HCT116 (cell line): ENCODE measurements at regions not wholly inside any gene's neighbourhood (a gene's known extent, or its start where the extent isn't known, plus 50 kb on each side); places are given as distances from the start of the nearest gene placed in this dataset.
"Not testable (repeated sequence)": the region's sequence is repeated elsewhere in the genome, so short reads cannot be mapped to it uniquely, and the experiment has no call there.

Experiments used
- ATAC-seq: fragments of 200-7000 bp; cut with Tn5 transposase; 2 replicates; pipeline ENCODE4 v1.9.1; 2020; ENCODE audit warnings: mild to moderate bottlenecking, moderate library complexity
- BruUV-seq: library from RNA; stranded (reverse); fragments of 400-500 nt; replicated peaks from 2 replicates; lab custom pipeline; 2021; lab: Mats Ljungman, UMichigan
- CTCF ChIA-PET: fragments of 300-600 bp; sonication (Branson Sonifier 250); formaldehyde crosslinking; loops from one replicate; lab custom pipeline; 2021; ENCODE audit warnings: antibody characterized with exemption; lab: Charles Lee
- POLR2A ChIA-PET: fragments of 300-600, 350-600 bp; sonication (Branson Sonifier 250); formaldehyde crosslinking; loops from one replicate; lab custom pipeline; 2021; ENCODE audit warnings: antibody characterized with exemption; lab: Charles Lee
- RAD21 ChIA-PET, 2 experiments: fragments of 300-600 bp; sonication (Branson Sonifier 250); formaldehyde crosslinking; loops; one replicate each; lab custom pipeline; 2023; ENCODE audit warnings: low total read pairs in 2 of 2; ENCODE audit not compliant: uncharacterized antibody in 2 of 2, unreplicated experiment in 2 of 2, low non-redundant PET in 1 of 2; lab: Charles Lee
- DNase-seq: peaks from one replicate; pipeline ENCODE4 v3.0.0-alpha.2; 2010; ENCODE audit warnings: low read depth, low spot score
- H2AFZ ChIP-seq: fragments of 200-600 bp; shearing (Covaris generic), sonication (generic); 2 replicates; pipeline ENCODE4 v1.6.1; 2017; ENCODE audit warnings: low read depth, mixed run types, mixed read lengths, antibody characterized with exemption, low read length; ENCODE audit not compliant: poor library complexity, severe bottlenecking
- H3K27ac ChIP-seq: 2 replicates; pipeline ENCODE4 v1.5.1; 2012; ENCODE audit warnings: low read depth, low read length
- H3K27me3 ChIP-seq: fragments of 200-600 bp; sonication (generic); 2 replicates; pipeline ENCODE4 v1.6.1; 2016; ENCODE audit warnings: mixed run types, low read length, mixed read lengths; ENCODE audit not compliant: insufficient read depth
- H3K36me3 ChIP-seq, 2 experiments: fragments of 200-500 bp in 1 of 2; fragments of 200-600 bp in 1 of 2; sonication (Bioruptor generic) in 1 of 2; sonication (generic) in 1 of 2; 2 replicates each; pipeline versions ENCODE4 v1.5.1 to v1.6.1; 2014 to 2016; ENCODE audit warnings: low read length in 2 of 2, inconsistent platforms in 1 of 2, mixed read lengths in 1 of 2, mixed run types in 1 of 2; ENCODE audit not compliant: insufficient read depth in 2 of 2, control insufficient read depth in 1 of 2
- H3K4me1 ChIP-seq, 2 experiments: fragments of 200-600 bp in 1 of 2; sonication (generic) in 1 of 2; 2 replicates each; pipeline versions ENCODE4 v1.5.1 to v1.6.1; 2012 to 2017; ENCODE audit warnings: low read length in 2 of 2, inconsistent platforms in 1 of 2, mild to moderate bottlenecking in 1 of 2, mixed read lengths in 1 of 2, mixed run types in 1 of 2, moderate library complexity in 1 of 2; ENCODE audit not compliant: insufficient read depth in 2 of 2, control insufficient read depth in 1 of 2
- H3K4me2 ChIP-seq: fragments of 200-600 bp; sonication (generic); 2 replicates; pipeline ENCODE4 v1.6.1; 2017; ENCODE audit warnings: mixed run types, low read length, mixed read lengths
- H3K4me3 ChIP-seq, 2 experiments: fragments of 200-600 bp in 1 of 2; sonication (generic) in 1 of 2; replicated peaks in 1 of 2; 2 replicates each; pipeline ENCODE4 v1.5.1; 2011 to 2016; ENCODE audit warnings: low read length in 2 of 2, control low read depth in 1 of 2, low read depth in 1 of 2, mild to moderate bottlenecking in 1 of 2, mixed read lengths in 1 of 2, mixed run types in 1 of 2
- H3K79me2 ChIP-seq: fragments of 200-600 bp; sonication (generic); 2 replicates; pipeline ENCODE4 v1.6.1; 2017; ENCODE audit warnings: mild to moderate bottlenecking, mixed run types, low read length, moderate library complexity, mixed read lengths; ENCODE audit not compliant: insufficient read depth
- H3K9ac ChIP-seq: fragments of 200-600 bp; sonication (generic); 2 replicates; pipeline ENCODE4 v1.6.1; 2016; ENCODE audit warnings: low read length, mixed read lengths
- H3K9me2 ChIP-seq: fragments of 200-600 bp; sonication (generic), shearing (Covaris generic); 2 replicates; pipeline ENCODE4 v1.6.1; 2017; ENCODE audit warnings: mixed run types, mild to moderate bottlenecking, moderate library complexity; ENCODE audit not compliant: insufficient read depth
- H3K9me3 ChIP-seq, 2 experiments: fragments of 200-500 bp in 1 of 2; fragments of 200-600 bp in 1 of 2; sonication (Bioruptor generic) in 1 of 2; sonication (generic) in 1 of 2; 2 replicates each; pipeline ENCODE4 v1.6.1; 2014 to 2017; ENCODE audit warnings: low read length in 2 of 2, mixed read lengths in 2 of 2, inconsistent platforms in 1 of 2, low read depth in 1 of 2, mild to moderate bottlenecking in 1 of 2, mixed run types in 1 of 2, moderate library complexity in 1 of 2; ENCODE audit not compliant: control insufficient read depth in 1 of 2, insufficient read depth in 1 of 2
- H4K20me1 ChIP-seq: fragments of 200-600 bp; sonication (generic), shearing (Covaris generic); 2 replicates; pipeline ENCODE4 v1.6.1; 2017; ENCODE audit warnings: mixed run types, mild to moderate bottlenecking, moderate library complexity; ENCODE audit not compliant: insufficient read depth
- CTCF ChIP-seq, 3 experiments: fragments of 200-600 bp in 1 of 3; sonication (generic) in 1 of 3; IDR thresholded peaks in 2 of 3; conservative IDR thresholded peaks in 1 of 3; 2 replicates each; pipeline ENCODE4 v1.5.1; 2012 to 2017; ENCODE audit warnings: low read depth in 2 of 3, low read length in 2 of 3, antibody characterized with exemption in 1 of 3, borderline replicate concordance in 1 of 3, control low read depth in 1 of 3, mild to moderate bottlenecking in 1 of 3, mixed read lengths in 1 of 3, mixed run types in 1 of 3, moderate library complexity in 1 of 3; ENCODE audit not compliant: insufficient read depth in 1 of 3
- EGR1 ChIP-seq: IDR thresholded peaks from 2 replicates; pipeline ENCODE4 v1.6.1; 2012; ENCODE audit warnings: low read depth
- EZH2 ChIP-seq: fragments of 200-600 bp; sonication (generic); IDR thresholded peaks from 2 replicates; pipeline ENCODE4 v1.6.1; 2017; ENCODE audit warnings: antibody characterized with exemption, mixed run types
- EZH2phosphoT487 ChIP-seq: fragments of 200-600 bp; IDR thresholded peaks from 2 replicates; pipeline ENCODE4 v1.6.1; 2018; ENCODE audit warnings: antibody characterized with exemption, borderline replicate concordance
- JUND ChIP-seq: IDR thresholded peaks from 2 replicates; pipeline ENCODE4 v1.6.1; 2012
- POLR2A ChIP-seq: IDR thresholded peaks from 2 replicates; pipeline ENCODE4 v1.7.0; 2011; ENCODE audit warnings: borderline replicate concordance; ENCODE audit not compliant: insufficient read depth, insufficient read length; ENCODE audit errors: extremely low read depth
- RAD21 ChIP-seq: IDR thresholded peaks from 2 replicates; pipeline ENCODE4 v1.6.1; 2012; ENCODE audit warnings: low read depth, mild to moderate bottlenecking
- SIN3A ChIP-seq: IDR thresholded peaks from 2 replicates; pipeline ENCODE4 v1.6.1; 2012; ENCODE audit warnings: low read depth
- SP1 ChIP-seq: IDR thresholded peaks from 2 replicates; pipeline ENCODE4 v1.6.1; 2012; ENCODE audit warnings: low read depth
- TCF7L2 ChIP-seq: IDR thresholded peaks from 2 replicates; pipeline ENCODE4 v1.7.0; 2011; ENCODE audit warnings: borderline replicate concordance, inconsistent platforms; ENCODE audit not compliant: insufficient read depth, insufficient read length; ENCODE audit errors: extremely low read depth
- YY1 ChIP-seq: IDR thresholded peaks from 2 replicates; pipeline ENCODE4 v1.6.1; 2011; ENCODE audit warnings: low read length, low read depth, moderate library complexity, mild to moderate bottlenecking; ENCODE audit not compliant: insufficient replicate concordance; ENCODE audit errors: extremely low read depth
- ZFX ChIP-seq: fragments of 450-650 bp; IDR thresholded peaks from 2 replicates; pipeline ENCODE4 v1.6.1; 2017
- ZNF274 ChIP-seq: fragments of 200-500 bp; sonication (Bioruptor generic); IDR thresholded peaks from 2 replicates; pipeline ENCODE4 v1.6.1; 2014; ENCODE audit warnings: mild to moderate bottlenecking, low read depth, low read length, inconsistent platforms
- intact Hi-C: fragments of 100-400 bp; cut with micrococcal nuclease; formaldehyde crosslinking; loops from 2 replicates; pipeline ENCODE4 v1.10.0; 2022
- TF ChIP-seq, protein P1 (sequence below): IDR thresholded peaks from 2 replicates; pipeline ENCODE4 v1.6.1; 2012
- TF ChIP-seq, protein P2 (sequence below): IDR thresholded peaks from 2 replicates; pipeline ENCODE4 v1.6.1; 2011; ENCODE audit warnings: mild to moderate bottlenecking, low read length, moderate library complexity; ENCODE audit not compliant: insufficient replicate concordance; ENCODE audit errors: extremely low read depth
- TF ChIP-seq, protein P3 (sequence below): IDR thresholded peaks from 2 replicates; pipeline ENCODE4 v1.6.1; 2012

DNA sequence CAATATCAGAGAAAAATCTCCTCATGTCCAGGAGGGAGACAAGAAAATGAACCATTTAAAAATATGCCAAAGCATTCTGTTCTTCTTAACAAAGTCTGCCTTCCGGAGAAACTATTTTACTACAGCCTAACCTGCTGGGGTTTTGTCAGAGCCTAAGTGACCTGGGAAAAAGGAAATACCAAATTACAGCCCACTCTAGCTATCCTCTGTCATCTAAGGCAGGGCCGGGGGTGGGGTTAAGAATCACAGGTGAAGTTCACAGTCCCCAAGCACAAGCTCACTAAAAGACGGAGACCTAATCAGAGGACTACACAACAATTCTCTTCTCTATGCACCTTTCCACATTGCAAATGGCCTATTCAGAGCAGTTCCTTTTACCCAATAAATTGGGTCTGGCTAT lies 116.6 kb downstream of the TRIM42 start:
- Histone ChIP-seq H3K9me3 (peaks cover 0 to 3% of the 10 kb centered on the region in 2 experiments; a peak in 1 of 4 replicates), H3K9me2 (peaks cover 3% of the 10 kb centered on the region; the same call in 1 of the 2 replicates), H3K27ac (no peak overlapping the region), H3K79me2 (no peaks in the 10 kb centered on the region), H3K36me3 (no peaks in the 10 kb centered on the region), H2AFZ (no peak overlapping the region), H3K4me2 (no peak overlapping the region), H3K9ac (no peak overlapping the region), H4K20me1 (no peaks in the 10 kb centered on the region), H3K27me3 (peaks cover 11% of the 10 kb centered on the region), H3K4me3 (no peak overlapping the region), H3K4me1 (no peaks in the 10 kb centered on the region)
- ChIA-PET RAD21 (no interaction called here), POLR2A (no interaction called here), CTCF (no interaction called here)
- intact Hi-C loops: no loop called here
- no TSS peak for BruUV-seq
- ATAC-seq: no peak
- TF ChIP-seq JUND: no peak
- no peak for TF ChIP-seq TCF7L2
- no peak for TF ChIP-seq SP1
- TF ChIP-seq EZH2: no peak
- TF ChIP-seq ZNF274: no peak
- TF ChIP-seq EZH2phosphoT487: no peak
- TF ChIP-seq, protein P1, sequence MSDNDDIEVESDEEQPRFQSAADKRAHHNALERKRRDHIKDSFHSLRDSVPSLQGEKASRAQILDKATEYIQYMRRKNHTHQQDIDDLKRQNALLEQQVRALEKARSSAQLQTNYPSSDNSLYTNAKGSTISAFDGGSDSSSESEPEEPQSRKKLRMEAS: no peak
- TF ChIP-seq, protein P2, sequence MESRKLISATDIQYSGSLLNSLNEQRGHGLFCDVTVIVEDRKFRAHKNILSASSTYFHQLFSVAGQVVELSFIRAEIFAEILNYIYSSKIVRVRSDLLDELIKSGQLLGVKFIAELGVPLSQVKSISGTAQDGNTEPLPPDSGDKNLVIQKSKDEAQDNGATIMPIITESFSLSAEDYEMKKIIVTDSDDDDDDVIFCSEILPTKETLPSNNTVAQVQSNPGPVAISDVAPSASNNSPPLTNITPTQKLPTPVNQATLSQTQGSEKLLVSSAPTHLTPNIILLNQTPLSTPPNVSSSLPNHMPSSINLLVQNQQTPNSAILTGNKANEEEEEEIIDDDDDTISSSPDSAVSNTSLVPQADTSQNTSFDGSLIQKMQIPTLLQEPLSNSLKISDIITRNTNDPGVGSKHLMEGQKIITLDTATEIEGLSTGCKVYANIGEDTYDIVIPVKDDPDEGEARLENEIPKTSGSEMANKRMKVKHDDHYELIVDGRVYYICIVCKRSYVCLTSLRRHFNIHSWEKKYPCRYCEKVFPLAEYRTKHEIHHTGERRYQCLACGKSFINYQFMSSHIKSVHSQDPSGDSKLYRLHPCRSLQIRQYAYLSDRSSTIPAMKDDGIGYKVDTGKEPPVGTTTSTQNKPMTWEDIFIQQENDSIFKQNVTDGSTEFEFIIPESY: no peak
- no peak for TF ChIP-seq CTCF (IDR thresholded peaks at IDR 0.05 in 2 of 3, conservative IDR thresholded peaks at IDR 0.05 in 1 of 3; ENCODE audit: borderline replicate concordance in 1 of 3, insufficient read depth in 1 of 3, low read depth in 2 of 3, low read length in 2 of 3)
- TF ChIP-seq SIN3A: no peak
- TF ChIP-seq ZFX: no peak
- no peak for TF ChIP-seq RAD21
- no peak for TF ChIP-seq POLR2A
- TF ChIP-seq, protein P3, sequence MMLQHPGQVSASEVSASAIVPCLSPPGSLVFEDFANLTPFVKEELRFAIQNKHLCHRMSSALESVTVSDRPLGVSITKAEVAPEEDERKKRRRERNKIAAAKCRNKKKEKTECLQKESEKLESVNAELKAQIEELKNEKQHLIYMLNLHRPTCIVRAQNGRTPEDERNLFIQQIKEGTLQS: no peak
- TF ChIP-seq EGR1: no peak
- TF ChIP-seq YY1: no peak
- no peak for DNase-seq

DNA sequence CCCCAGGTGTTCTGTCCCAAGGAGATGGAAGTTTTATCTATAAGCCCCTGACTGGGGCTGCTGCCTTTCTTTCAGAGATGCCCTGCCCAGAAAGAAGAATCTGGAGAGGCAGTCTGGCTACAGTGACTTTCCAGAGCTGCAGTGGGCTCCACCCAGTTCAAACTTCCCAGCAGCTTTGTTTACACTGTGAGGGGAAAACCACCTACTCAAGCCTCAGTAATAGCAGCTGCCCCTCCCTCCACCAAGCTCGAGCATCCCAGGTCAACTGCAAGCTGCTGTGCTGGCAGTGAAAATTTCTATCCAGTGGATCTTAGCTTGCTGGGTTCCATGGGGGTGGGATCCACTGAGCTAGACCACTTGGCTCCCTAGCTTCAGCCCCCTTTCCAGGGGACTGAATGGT lies 125.0 kb downstream of the TRIM42 start:
- H3K27ac ChIP-seq, RAD21 ChIA-PET, H3K9me2 ChIP-seq, H3K4me3 ChIP-seq, H3K79me2 ChIP-seq, H2AFZ ChIP-seq, H3K36me3 ChIP-seq, H3K4me2 ChIP-seq, CTCF ChIA-PET, H3K9me3 ChIP-seq, H4K20me1 ChIP-seq, intact Hi-C loops, H3K4me1 ChIP-seq, DNase-seq, POLR2A ChIA-PET, H3K9ac ChIP-seq, ATAC-seq, BruUV-seq, H3K27me3 ChIP-seq: not testable (repeated sequence)
